Stimulated activated CD8-positive, alpha-beta memory T cell treated with anti-CD3 and anti-CD28 coated beads, Interleukin-7, amount 100 ng/mL, for 4 hours (primary cell): ENCODE measurements at regions not wholly inside any gene's neighbourhood (a gene's known extent, or its start where the extent isn't known, plus 50 kb on each side); places are given as distances from the start of the nearest gene placed in this dataset.
"Not testable (repeated sequence)": the region's sequence is repeated elsewhere in the genome, so short reads cannot be mapped to it uniquely, and the experiment has no call there.

Experiments
- DNase-seq, 2 donors: peaks; one replicate each; pipeline ENCODE4 v3.0.0-alpha.2; 2020; ENCODE audit warnings: low read depth in 2 of 2

GRCh38 chr11:81574301-81574700 lies 1159.4 kb downstream of the FAM181B start:
- no peak for DNase-seq

- no peak for DNase-seq
These were observed 1160.3 kb downstream of the FAM181B start for GRCh38 chr11:81573367-81573766.

- no peak for DNase-seq
These were observed 1163.0 kb downstream of the FAM181B start for GRCh38 chr11:81570669-81571068.

GRCh38 chr11:81569999-81570398 lies 1163.7 kb downstream of the FAM181B start:
- DNase-seq: no peak

- no peak for DNase-seq
These were observed 1164.7 kb downstream of the FAM181B start for GRCh38 chr11:81568918-81569317.

- no peak for DNase-seq
These were observed 1185.5 kb downstream of the FAM181B start for GRCh38 chr11:81548123-81548522.

GRCh38 chr11:81539806-81540205 lies 1193.9 kb downstream of the FAM181B start:
- DNase-seq: not testable (repeated sequence)

- DNase-seq: no peak
These were observed 1218.1 kb downstream of the FAM181B start for GRCh38 chr11:81515566-81515965.

- DNase-seq: no peak
These were observed 1236.4 kb downstream of the FAM181B start for GRCh38 chr11:81497202-81497804.

- DNase-seq: no peak
These were observed 1237.1 kb downstream of the FAM181B start for GRCh38 chr11:81496601-81497000.

GRCh38 chr11:81495699-81496292 lies 1237.9 kb downstream of the FAM181B start:
- no peak for DNase-seq

GRCh38 chr11:81494431-81494830 lies 1239.2 kb downstream of the FAM181B start:
- DNase-seq: no peak

- no peak for DNase-seq
These were observed 1240.7 kb downstream of the FAM181B start for GRCh38 chr11:81492923-81493445.

- DNase-seq: no peak
These were observed 1246.6 kb downstream of the FAM181B start for GRCh38 chr11:81487109-81487508.

- no peak for DNase-seq
These were observed 1249.5 kb downstream of the FAM181B start for GRCh38 chr11:81484196-81484595.

GRCh38 chr11:81477277-81477676 lies 1256.4 kb downstream of the FAM181B start:
- no peak for DNase-seq

GRCh38 chr11:81476345-81476744 lies 1257.3 kb downstream of the FAM181B start:
- DNase-seq: no peak

- no peak for DNase-seq
These were observed 1261.0 kb downstream of the FAM181B start for GRCh38 chr11:81472646-81473045.

- DNase-seq: no peak
These were observed 1263.2 kb downstream of the FAM181B start for GRCh38 chr11:81470446-81470845.

GRCh38 chr11:81459766-81460306 lies 1273.8 kb downstream of the FAM181B start:
- no peak for DNase-seq

- DNase-seq: no peak
These were observed 1284.0 kb downstream of the FAM181B start for GRCh38 chr11:81449588-81450156.

- no peak for DNase-seq
These were observed 1289.4 kb downstream of the FAM181B start for GRCh38 chr11:81444297-81444696.

- no peak for DNase-seq
These were observed 1301.3 kb downstream of the FAM181B start for GRCh38 chr11:81432333-81432732.
